Suprapubic skin (tissue), 4 donors: ENCODE measurements at regions not wholly inside any gene's neighbourhood (a gene's known extent, or its start where the extent isn't known, plus 50 kb on each side); places are given as distances from the start of the nearest gene placed in this dataset.

Experiments used
- DNase-seq, 2 donors: peaks; one replicate each; pipeline ENCODE4 v3.0.0-alpha.2; 2019; ENCODE audit warnings: low spot score in 2 of 2
- H3K27ac ChIP-seq: fragments of 200-600 bp; sonication (generic); one replicate; pipeline ENCODE4 v1.5.1; 2019
- H3K27me3 ChIP-seq: fragments of 200-600 bp; sonication (generic); one replicate; pipeline ENCODE4 v1.5.1; 2019
- H3K36me3 ChIP-seq: fragments of 200-600 bp; sonication (generic); one replicate; pipeline ENCODE4 v1.5.1; 2019
- H3K4me1 ChIP-seq: fragments of 200-600 bp; sonication (generic); one replicate; pipeline ENCODE4 v1.5.1; 2019
- H3K4me3 ChIP-seq: fragments of 200-600 bp; sonication (generic); one replicate; pipeline ENCODE4 v1.5.1; 2019; ENCODE audit warnings: mild to moderate bottlenecking
- H3K9me3 ChIP-seq: fragments of 200-600 bp; sonication (generic); one replicate; pipeline ENCODE4 v1.5.1; 2019
- EP300 ChIP-seq: sonication (generic); formaldehyde crosslinking; IDR thresholded peaks from one replicate; pipeline ENCODE4 v1.6.1; 2017; ENCODE audit warnings: antibody characterized with exemption
- POLR2A ChIP-seq, 2 donors: fragments of 450-650 bp; IDR thresholded peaks; one replicate each; pipeline ENCODE4 v1.6.1; 2017; ENCODE audit warnings: antibody characterized with exemption in 2 of 2, mild to moderate bottlenecking in 2 of 2, moderate library complexity in 2 of 2
- POLR2AphosphoS5 ChIP-seq, 3 donors: sonication (generic); formaldehyde crosslinking; IDR thresholded peaks; one replicate each; pipeline ENCODE4 v1.6.1; 2017; ENCODE audit warnings: antibody characterized with exemption in 3 of 3
- WGBS: methylation state at CpG from one replicate; pipeline ENCODE4 v1.1.5; 2018; 5-methylcytosine and 5-hydroxymethylcytosine counted together
- TF ChIP-seq, protein P1 (sequence below), 2 donors: fragments of 200-600 bp in 1 of 2; fragments of 450-650 bp in 1 of 2; sonication (generic) in 1 of 2; IDR thresholded peaks; one replicate each; pipeline ENCODE4 v1.5.1; 2016 to 2019; ENCODE audit warnings: antibody characterized with exemption in 2 of 2, mild to moderate bottlenecking in 1 of 2, moderate library complexity in 1 of 2

DNA sequence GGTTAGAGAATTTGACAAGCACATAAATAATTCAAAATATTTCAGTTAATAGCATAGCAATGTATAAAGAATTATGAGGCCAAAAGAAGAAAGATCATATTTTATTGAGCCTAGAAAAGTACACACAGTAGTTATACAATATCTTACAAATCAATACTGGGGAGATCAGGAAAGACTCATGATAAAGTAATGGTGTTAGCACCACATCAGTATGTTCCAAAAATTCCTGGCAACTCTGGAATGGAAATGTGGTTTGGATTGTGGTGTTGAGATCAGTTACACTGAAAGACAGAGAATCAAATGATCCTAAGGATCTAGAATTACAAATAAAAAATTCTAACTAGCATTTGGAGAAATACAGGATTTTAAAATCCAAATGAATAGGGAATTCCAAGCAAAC lies 420.5 kb upstream of the CNTNAP2 start:
- no peak overlapping the region for H3K4me3 ChIP-seq
- TF ChIP-seq POLR2A (IDR thresholded peaks at IDR 0.05) (no peak), EP300 (no peak), POLR2AphosphoS5 (IDR thresholded peaks at IDR 0.05) (no peak)
- TF ChIP-seq, protein P1, sequence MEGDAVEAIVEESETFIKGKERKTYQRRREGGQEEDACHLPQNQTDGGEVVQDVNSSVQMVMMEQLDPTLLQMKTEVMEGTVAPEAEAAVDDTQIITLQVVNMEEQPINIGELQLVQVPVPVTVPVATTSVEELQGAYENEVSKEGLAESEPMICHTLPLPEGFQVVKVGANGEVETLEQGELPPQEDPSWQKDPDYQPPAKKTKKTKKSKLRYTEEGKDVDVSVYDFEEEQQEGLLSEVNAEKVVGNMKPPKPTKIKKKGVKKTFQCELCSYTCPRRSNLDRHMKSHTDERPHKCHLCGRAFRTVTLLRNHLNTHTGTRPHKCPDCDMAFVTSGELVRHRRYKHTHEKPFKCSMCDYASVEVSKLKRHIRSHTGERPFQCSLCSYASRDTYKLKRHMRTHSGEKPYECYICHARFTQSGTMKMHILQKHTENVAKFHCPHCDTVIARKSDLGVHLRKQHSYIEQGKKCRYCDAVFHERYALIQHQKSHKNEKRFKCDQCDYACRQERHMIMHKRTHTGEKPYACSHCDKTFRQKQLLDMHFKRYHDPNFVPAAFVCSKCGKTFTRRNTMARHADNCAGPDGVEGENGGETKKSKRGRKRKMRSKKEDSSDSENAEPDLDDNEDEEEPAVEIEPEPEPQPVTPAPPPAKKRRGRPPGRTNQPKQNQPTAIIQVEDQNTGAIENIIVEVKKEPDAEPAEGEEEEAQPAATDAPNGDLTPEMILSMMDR (IDR thresholded peaks at IDR 0.05), result no peak
- no peaks in the 10 kb centered on the region for H3K9me3 ChIP-seq
- H3K36me3 ChIP-seq, result no peaks in the 10 kb centered on the region
- H3K27me3 ChIP-seq, result no peaks in the 10 kb centered on the region
- no peak for DNase-seq
- no peaks in the 10 kb centered on the region for H3K4me1 ChIP-seq
- no peak overlapping the region for H3K27ac ChIP-seq

DNA sequence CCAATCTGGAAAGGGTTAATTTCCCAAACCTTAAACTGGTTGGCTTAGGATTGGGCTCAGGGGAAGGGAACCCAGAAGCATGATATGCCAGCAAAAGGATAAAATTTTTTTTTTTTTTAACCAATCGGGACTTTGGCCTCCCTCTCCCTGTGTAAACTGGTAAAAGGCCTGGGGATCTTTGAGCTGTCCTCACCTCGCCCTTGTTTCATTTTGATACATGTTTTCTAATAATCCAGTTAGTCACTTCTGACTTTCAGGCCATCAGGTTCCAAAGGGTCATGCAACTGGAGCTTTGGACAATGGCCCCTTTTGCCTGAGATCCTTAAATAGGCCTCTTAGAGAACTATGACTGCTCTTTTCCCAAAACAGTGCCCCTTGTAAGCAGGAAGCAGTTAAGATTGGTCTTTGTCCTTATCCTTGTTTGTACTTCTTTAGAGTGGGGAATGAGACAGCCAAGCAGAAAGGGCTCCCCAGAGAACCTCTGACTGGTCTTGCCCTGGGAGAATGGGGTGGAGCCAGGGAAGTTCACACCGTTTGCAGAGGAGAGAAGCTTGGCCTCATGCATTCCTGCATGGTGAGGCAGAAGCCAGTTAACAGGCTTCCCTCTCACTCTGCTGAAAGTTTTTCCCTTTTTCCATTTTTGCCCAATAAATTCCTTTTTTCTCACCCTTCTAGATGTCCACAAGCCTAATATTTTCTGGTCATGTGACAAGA lies 424.2 kb upstream of the CNTNAP2 start:
- WGBS, result 50% methylated on average over 3 of the region's 3 CpGs
- H3K27ac ChIP-seq, result no peak overlapping the region
- no peak overlapping the region for H3K4me3 ChIP-seq
- no peaks in the 10 kb centered on the region for H3K36me3 ChIP-seq
- H3K4me1 ChIP-seq, result no peaks in the 10 kb centered on the region
- no peak for DNase-seq
- H3K27me3 ChIP-seq, result no peaks in the 10 kb centered on the region
- no peak for TF ChIP-seq POLR2A (IDR thresholded peaks at IDR 0.05)
- TF ChIP-seq EP300, result no peak
- TF ChIP-seq, protein P1 (IDR thresholded peaks at IDR 0.05), result no peak
- TF ChIP-seq POLR2AphosphoS5 (IDR thresholded peaks at IDR 0.05), result no peak
- H3K9me3 ChIP-seq, result no peaks in the 10 kb centered on the region

DNA sequence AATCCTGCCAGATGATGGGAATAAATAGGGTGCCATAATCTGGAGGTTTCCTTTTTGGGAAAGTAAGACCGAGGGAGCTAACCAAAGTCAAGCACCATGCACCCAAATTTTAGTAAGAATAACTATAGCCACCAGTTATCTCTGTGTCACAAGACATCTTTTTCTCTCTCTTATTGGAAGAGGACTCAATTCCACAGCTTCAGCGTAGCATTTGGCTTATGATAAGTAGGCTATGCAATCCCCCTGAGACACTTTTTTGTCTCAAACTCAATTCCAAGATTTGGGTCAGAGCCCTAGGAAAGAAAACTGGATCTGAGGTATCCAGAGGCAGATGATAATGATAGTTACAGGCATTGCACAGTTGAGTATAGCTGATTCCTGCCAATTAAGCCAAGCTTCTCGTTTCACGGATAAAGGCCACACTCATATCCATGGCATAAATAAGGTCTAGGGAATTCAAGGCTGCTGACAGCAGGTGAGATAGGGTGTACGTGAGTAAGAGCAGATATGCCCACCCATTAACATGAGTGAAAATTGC lies 425.2 kb upstream of the CNTNAP2 start:
- Histone ChIP-seq H3K4me1 (no peaks in the 10 kb centered on the region), H3K36me3 (no peaks in the 10 kb centered on the region), H3K27ac (no peak overlapping the region), H3K4me3 (no peak overlapping the region), H3K27me3 (no peaks in the 10 kb centered on the region), H3K9me3 (no peaks in the 10 kb centered on the region)
- TF ChIP-seq, protein P1 (IDR thresholded peaks at IDR 0.05), result no peak
- no peak for TF ChIP-seq POLR2AphosphoS5 (IDR thresholded peaks at IDR 0.05)
- TF ChIP-seq POLR2A (IDR thresholded peaks at IDR 0.05), result no peak
- TF ChIP-seq EP300, result no peak
- no peak for DNase-seq
- 72% methylated on average over 5 of the region's 5 CpGs for WGBS

DNA sequence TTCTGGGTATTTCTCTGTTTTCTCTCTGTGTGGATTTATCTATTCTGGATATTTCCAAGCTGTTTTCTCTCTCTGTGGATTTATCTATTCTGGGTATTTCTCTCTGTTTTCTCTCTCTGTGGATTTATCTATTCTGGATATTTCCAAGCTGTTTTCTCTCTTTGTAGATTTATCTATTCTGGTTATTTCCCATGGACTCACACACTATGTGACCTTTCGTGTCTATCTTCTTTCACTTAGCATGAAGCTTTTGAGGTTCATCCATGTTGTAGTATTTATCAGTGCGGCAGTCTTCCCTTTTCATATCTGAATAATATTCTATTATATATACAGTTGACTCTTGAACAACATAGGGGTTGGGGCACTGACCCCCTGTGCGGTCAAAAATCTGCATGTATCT lies 435.0 kb upstream of the CNTNAP2 start:
- Histone ChIP-seq H3K27ac (no peak overlapping the region), H3K36me3 (no peaks in the 10 kb centered on the region), H3K9me3 (no peaks in the 10 kb centered on the region), H3K27me3 (no peaks in the 10 kb centered on the region), H3K4me3 (no peak overlapping the region), H3K4me1 (no peaks in the 10 kb centered on the region)
- TF ChIP-seq EP300 (no peak), POLR2A (IDR thresholded peaks at IDR 0.05) (no peak), POLR2AphosphoS5 (IDR thresholded peaks at IDR 0.05) (no peak)
- TF ChIP-seq, protein P1 (IDR thresholded peaks at IDR 0.05), result no peak
- DNase-seq, result no peak
- 96% methylated on average over 3 of the region's 3 CpGs for WGBS

DNA sequence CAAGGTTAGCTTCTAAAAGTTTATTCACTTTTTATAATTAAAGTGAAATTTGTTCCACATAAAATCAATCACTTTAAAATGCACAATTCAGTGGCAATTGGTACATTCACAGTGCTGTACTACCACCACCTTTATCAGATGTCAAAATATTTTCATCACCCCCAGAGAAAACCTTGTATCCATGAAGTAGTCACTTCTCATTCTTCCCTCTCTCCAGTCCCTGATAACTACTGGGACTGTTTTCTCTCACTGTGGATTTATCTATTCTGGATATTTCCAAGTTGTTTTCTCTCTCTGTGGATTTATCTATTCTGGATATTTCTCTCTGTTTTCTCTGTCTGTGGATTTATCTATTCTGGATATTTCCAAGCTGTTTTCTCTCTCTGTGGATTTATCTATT lies 435.4 kb upstream of the CNTNAP2 start:
- H3K9me3 ChIP-seq, result no peaks in the 10 kb centered on the region
- no peak for DNase-seq

More for the DNA sequence above, 435.4 kb upstream of the CNTNAP2 start:
- Histone ChIP-seq H3K4me1 (no peaks in the 10 kb centered on the region), H3K27me3 (no peaks in the 10 kb centered on the region), H3K27ac (no peak overlapping the region), H3K4me3 (no peak overlapping the region), H3K36me3 (no peaks in the 10 kb centered on the region)
- TF ChIP-seq, protein P1 (IDR thresholded peaks at IDR 0.05), result no peak
